ENCODE measurements at regions not wholly inside any gene's neighbourhood (a gene's known extent, or its start where the extent isn't known, plus 50 kb on each side); places are given as distances from the start of the nearest gene placed in this dataset.

GRCh38 chr2:103448495-103448894 lies 686.7 kb downstream of the TMEM182 start:
- Histone ChIP-seq H3K27ac (ENCODE audit: insufficient read length, low read depth, low read length) (no peak overlapping the region), H3K4me1 (ENCODE audit: insufficient read depth, low read length) (no peaks in the 10 kb centered on the region; the same call in 1 of the 2 replicates), H2AFZ (ENCODE audit: low read length) (no peak overlapping the region), H3K23me2 (ENCODE audit: insufficient read length, low read depth, low read length, poor library complexity, severe bottlenecking) (no peaks in the 10 kb centered on the region), H2AK5ac (ENCODE audit: insufficient read length, low read length) (no peak overlapping the region), H3K79me2 (ENCODE audit: insufficient read depth, low read length) (no peaks in the 10 kb centered on the region), H3K4me2 (ENCODE audit: insufficient read depth, insufficient read length, low read length) (no peak overlapping the region), H3K9ac (ENCODE audit: extremely low read depth, insufficient read length, low read length) (no peak overlapping the region), H3K56ac (ENCODE audit: insufficient read length, low read depth, low read length) (no peak overlapping the region), H2BK120ac (ENCODE audit: low read depth, low read length, poor library complexity, severe bottlenecking) (no peak overlapping the region), H4K91ac (ENCODE audit: insufficient read length, low read depth, low read length) (no peak overlapping the region), H3K27me3 (ENCODE audit: insufficient read depth, low read length) (no peaks in the 10 kb centered on the region), H3K18ac (ENCODE audit: insufficient read length, low read depth, low read length) (no peak overlapping the region), H3K14ac (ENCODE audit: insufficient read depth, low read length) (no peak overlapping the region), H2BK12ac (ENCODE audit: insufficient read length, low read depth, low read length) (no peak overlapping the region), H2BK5ac (ENCODE audit: insufficient read length, low read length) (no peak overlapping the region), H4K8ac (replicated peaks; ENCODE audit: insufficient read length, low read depth, low read length) (no peak overlapping the region), H2BK20ac (ENCODE audit: low read depth, low read length, poor library complexity, severe bottlenecking) (no peak overlapping the region), H3T11ph (ENCODE audit: low read length) (no peak overlapping the region), H3K23ac (ENCODE audit: insufficient read length, low read depth, low read length) (no peak overlapping the region), H4K20me1 (ENCODE audit: control insufficient read depth, insufficient read depth, insufficient read length) (no peaks in the 10 kb centered on the region), H4K5ac (ENCODE audit: insufficient read length, low read depth, low read length) (no peak overlapping the region), H2BK15ac (ENCODE audit: low read depth, low read length) (no peak overlapping the region), H3K9me3 (ENCODE audit: control insufficient read depth, low read depth, low read length) (no peaks in the 10 kb centered on the region), H3K79me1 (ENCODE audit: insufficient read depth, low read depth, low read length, poor library complexity, severe bottlenecking) (no peaks in the 10 kb centered on the region), H3K4ac (ENCODE audit: low read depth, low read length) (no peak overlapping the region)
- no CpG with 5 or more reads among the region's 4 CpGs for WGBS (ENCODE audit: extremely low coverage, insufficient read length, low lambda C conversion rate)
- TF ChIP-seq, protein P1, sequence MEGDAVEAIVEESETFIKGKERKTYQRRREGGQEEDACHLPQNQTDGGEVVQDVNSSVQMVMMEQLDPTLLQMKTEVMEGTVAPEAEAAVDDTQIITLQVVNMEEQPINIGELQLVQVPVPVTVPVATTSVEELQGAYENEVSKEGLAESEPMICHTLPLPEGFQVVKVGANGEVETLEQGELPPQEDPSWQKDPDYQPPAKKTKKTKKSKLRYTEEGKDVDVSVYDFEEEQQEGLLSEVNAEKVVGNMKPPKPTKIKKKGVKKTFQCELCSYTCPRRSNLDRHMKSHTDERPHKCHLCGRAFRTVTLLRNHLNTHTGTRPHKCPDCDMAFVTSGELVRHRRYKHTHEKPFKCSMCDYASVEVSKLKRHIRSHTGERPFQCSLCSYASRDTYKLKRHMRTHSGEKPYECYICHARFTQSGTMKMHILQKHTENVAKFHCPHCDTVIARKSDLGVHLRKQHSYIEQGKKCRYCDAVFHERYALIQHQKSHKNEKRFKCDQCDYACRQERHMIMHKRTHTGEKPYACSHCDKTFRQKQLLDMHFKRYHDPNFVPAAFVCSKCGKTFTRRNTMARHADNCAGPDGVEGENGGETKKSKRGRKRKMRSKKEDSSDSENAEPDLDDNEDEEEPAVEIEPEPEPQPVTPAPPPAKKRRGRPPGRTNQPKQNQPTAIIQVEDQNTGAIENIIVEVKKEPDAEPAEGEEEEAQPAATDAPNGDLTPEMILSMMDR (conservative IDR thresholded peaks at IDR 0.05) = no peak
- Mint-ChIP-seq H3K4me3 (no peak overlapping the region), H3K27me3 (ENCODE audit: low read depth) (no peaks in the 10 kb centered on the region), H3K9me3 (no peaks in the 10 kb centered on the region), H3K4me1 (peaks cover 4 to 8% of the 10 kb centered on the region in 2 experiments), H3K36me3 (ENCODE audit: insufficient read depth in 1 of 3, low read depth in 3 of 3) (no peaks in the 10 kb centered on the region; a peak in 1 of 7 replicates), H3K27ac (no peak overlapping the region)
- no peak for DNase-seq
